A673 (cell line): ENCODE measurements at regions not wholly inside any gene's neighbourhood (a gene's known extent, or its start where the extent isn't known, plus 50 kb on each side); places are given as distances from the start of the nearest gene placed in this dataset.

Experiments used
- CTCF ChIP-seq: fragments of 300-800, 200-600 bp; sonication (generic); conservative IDR thresholded peaks from 2 replicates; pipeline ENCODE4 v1.5.1; 2017; ENCODE audit warnings: low read depth, mild to moderate bottlenecking, antibody characterized with exemption, low read length, moderate library complexity, mixed read lengths
- EZH2 ChIP-seq: fragments of 200-600 bp; sonication (generic); IDR thresholded peaks from 2 replicates; pipeline ENCODE4 v1.6.1; 2017; ENCODE audit warnings: borderline replicate concordance, low read depth, mild to moderate bottlenecking, mixed read lengths, antibody characterized with exemption, low read length; ENCODE audit not compliant: poor library complexity, severe bottlenecking

GRCh38 chr9:38233343-38233742, 159.2 kb upstream of the ALDH1B1 start:
- TF ChIP-seq CTCF: no peak
- no peak for TF ChIP-seq EZH2
